ENCODE measurements at regions not wholly inside any gene's neighbourhood (a gene's known extent, or its start where the extent isn't known, plus 50 kb on each side); places are given as distances from the start of the nearest gene placed in this dataset.

- no peak for FAIRE-seq
- H3K4me1 ChIP-seq (replicated peaks in 1 of 2; ENCODE audit: control insufficient read depth in 2 of 2, insufficient read depth in 2 of 2, low read length in 2 of 2) = peaks cover 0 to 11% of the 10 kb centered on the region in 2 experiments; a peak in 3 of 5 replicates
These were observed 58.6 kb upstream of the ATP1A1 start for GRCh38 chr1:116314305-116314919.

More at GRCh38 chr1:116314305-116314919, 58.6 kb upstream of the ATP1A1 start:
- TF ChIP-seq GABPB2 (CRISPR knock-in tag; conservative IDR thresholded peaks at IDR 0.05) = no peak
- no peak for TF ChIP-seq KDM2B (CRISPR knock-in tag; IDR thresholded peaks at IDR 0.05)
- peak; percentile 46 for TF ChIP-seq CEBPB (tag; IDR thresholded peaks at IDR 0.05)
- TF ChIP-seq SMAD1 (IDR thresholded peaks at IDR 0.05; ENCODE audit: low read depth, low read length, partially characterized antibody) = no peak
- TF ChIP-seq RBM34 (IDR thresholded peaks at IDR 0.05; ENCODE audit: borderline replicate concordance, insufficient read depth, low read length) = no peak
- TF ChIP-seq, protein P1, sequence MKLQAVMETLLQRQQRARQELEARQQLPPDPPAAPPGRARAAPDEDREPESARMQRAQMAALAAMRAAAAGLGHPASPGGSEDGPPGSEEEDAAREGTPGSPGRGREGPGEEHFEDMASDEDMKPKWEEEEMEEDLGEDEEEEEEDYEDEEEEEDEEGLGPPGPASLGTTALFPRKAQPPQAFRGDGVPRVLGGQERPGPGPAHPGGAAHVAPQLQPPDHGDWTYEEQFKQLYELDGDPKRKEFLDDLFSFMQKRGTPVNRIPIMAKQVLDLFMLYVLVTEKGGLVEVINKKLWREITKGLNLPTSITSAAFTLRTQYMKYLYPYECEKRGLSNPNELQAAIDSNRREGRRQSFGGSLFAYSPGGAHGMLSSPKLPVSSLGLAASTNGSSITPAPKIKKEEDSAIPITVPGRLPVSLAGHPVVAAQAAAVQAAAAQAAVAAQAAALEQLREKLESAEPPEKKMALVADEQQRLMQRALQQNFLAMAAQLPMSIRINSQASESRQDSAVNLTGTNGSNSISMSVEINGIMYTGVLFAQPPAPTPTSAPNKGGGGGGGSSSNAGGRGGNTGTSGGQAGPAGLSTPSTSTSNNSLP (IDR thresholded peaks at IDR 0.05; ENCODE audit: borderline replicate concordance, low read depth, low read length) = no peak
- TF ChIP-seq ZNF717 (CRISPR knock-in tag; IDR thresholded peaks at IDR 0.05) = no peak
- no peak overlapping the region for H3K4me3 ChIP-seq
- peaks cover 0 to 5% of the 10 kb centered on the region in 2 experiments; a peak in 2 of 5 replicates for H3K27me3 ChIP-seq (ENCODE audit: control insufficient read depth in 2 of 2, insufficient read depth in 2 of 2, low read length in 2 of 2)
- intact Hi-C loops (cut with micrococcal nuclease) (no loop called here), in situ Hi-C loops (cut with MboI) (no loop called here)
- WGBS (ENCODE audit: insufficient coverage, low coverage, missing lambda C conversion rate) = 21% methylated on average over 5 of the region's 5 CpGs
- no peaks in the 10 kb centered on the region for H3K36me3 ChIP-seq (ENCODE audit: control insufficient read depth, insufficient read depth, low read length)
- no peak overlapping the region for H2AFZ ChIP-seq (ENCODE audit: low read depth, low read length)
- ChIA-PET POLR2A (interaction anchor here (0.6 kb wide), 1 partner anchor 380 kb away, joined by 3 read pairs; no protein-coding TSS in a partner anchor), CTCF (ENCODE audit: low intra/inter-chr PET ratio) (no interaction called here)
- H3K4me2 ChIP-seq (ENCODE audit: insufficient read depth, low read length) = no peak overlapping the region
- H3K9me3 ChIP-seq (replicated peaks; ENCODE audit: control insufficient read depth, insufficient read depth, low read depth, low read length) = no peaks in the 10 kb centered on the region
- ATAC-seq (no peak), DNase-seq (ENCODE audit: extremely low read depth in 1 of 4, low spot score in 3 of 4) (no peak)
- no peaks in the 10 kb centered on the region for H3K9me1 ChIP-seq (ENCODE audit: control insufficient read depth, insufficient read depth, low read length)
- H3K27ac ChIP-seq (ENCODE audit: extremely low read depth, low read depth, low read length) = no peak overlapping the region
- no peaks in the 10 kb centered on the region for H3K79me2 ChIP-seq (ENCODE audit: control insufficient read depth, insufficient read depth, low read length)
- no TSS peak for BruUV-seq (replicated peaks)
- no peaks in the 10 kb centered on the region for H4K20me1 ChIP-seq (replicated peaks; ENCODE audit: control insufficient read depth, insufficient read depth, low read length)
- H3K9ac ChIP-seq (ENCODE audit: insufficient read depth in 1 of 2, low read depth in 2 of 2, low read length in 2 of 2) = no peak overlapping the region

All from K562 (cell line).